Neural progenitor cell (in vitro differentiated cells): ENCODE measurements at regions not wholly inside any gene's neighbourhood (a gene's known extent, or its start where the extent isn't known, plus 50 kb on each side); places are given as distances from the start of the nearest gene placed in this dataset.
"Not testable (repeated sequence)": the region's sequence is repeated elsewhere in the genome, so short reads cannot be mapped to it uniquely, and the experiment has no call there.

Source experiments
- EZH2 ChIP-seq: fragments of 200-600 bp; sonication (generic); IDR thresholded peaks from 2 replicates; pipeline ENCODE4 v1.6.1; 2017; ENCODE audit warnings: antibody characterized with exemption, mild to moderate bottlenecking, moderate library complexity
- TF ChIP-seq, protein P1 (sequence below): fragments of 200-600 bp; sonication (generic); IDR thresholded peaks from 2 replicates; pipeline ENCODE4 v1.5.1; 2017; ENCODE audit warnings: antibody characterized with exemption, mild to moderate bottlenecking

DNA sequence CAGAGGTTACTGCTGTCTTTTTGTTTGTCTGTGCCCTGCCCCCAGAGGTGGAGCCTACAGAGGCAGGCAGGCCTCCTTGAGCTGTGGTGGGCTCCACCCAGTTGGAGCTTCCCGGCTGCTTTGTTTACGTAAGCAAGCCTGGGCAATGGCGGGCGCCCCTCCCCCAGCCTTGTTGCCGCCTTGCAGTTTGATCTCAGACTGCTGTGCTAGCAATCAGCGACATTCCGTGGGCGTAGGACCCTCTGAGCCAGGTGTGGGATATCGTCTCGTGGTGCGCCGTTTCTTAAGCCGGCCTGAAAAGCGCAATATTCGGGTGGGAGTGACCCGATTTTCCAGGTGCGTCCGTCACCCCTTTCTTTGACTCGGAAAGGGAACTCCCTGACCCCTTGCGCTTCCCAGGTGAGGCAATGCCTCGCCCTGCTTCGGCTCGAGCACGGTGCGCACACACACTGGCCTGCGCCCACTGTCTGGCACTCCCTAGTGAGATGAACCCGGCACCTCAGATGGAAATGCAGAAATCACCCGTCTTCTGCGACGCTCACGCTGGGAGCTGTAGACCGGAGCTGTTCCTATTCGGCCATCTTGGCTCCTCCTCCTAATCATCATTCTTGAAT is 97.4 kb downstream of the TFPI2 start:
- not testable (repeated sequence) for TF ChIP-seq EZH2
- TF ChIP-seq, protein P1, sequence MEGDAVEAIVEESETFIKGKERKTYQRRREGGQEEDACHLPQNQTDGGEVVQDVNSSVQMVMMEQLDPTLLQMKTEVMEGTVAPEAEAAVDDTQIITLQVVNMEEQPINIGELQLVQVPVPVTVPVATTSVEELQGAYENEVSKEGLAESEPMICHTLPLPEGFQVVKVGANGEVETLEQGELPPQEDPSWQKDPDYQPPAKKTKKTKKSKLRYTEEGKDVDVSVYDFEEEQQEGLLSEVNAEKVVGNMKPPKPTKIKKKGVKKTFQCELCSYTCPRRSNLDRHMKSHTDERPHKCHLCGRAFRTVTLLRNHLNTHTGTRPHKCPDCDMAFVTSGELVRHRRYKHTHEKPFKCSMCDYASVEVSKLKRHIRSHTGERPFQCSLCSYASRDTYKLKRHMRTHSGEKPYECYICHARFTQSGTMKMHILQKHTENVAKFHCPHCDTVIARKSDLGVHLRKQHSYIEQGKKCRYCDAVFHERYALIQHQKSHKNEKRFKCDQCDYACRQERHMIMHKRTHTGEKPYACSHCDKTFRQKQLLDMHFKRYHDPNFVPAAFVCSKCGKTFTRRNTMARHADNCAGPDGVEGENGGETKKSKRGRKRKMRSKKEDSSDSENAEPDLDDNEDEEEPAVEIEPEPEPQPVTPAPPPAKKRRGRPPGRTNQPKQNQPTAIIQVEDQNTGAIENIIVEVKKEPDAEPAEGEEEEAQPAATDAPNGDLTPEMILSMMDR, result not testable (repeated sequence)
